ENCODE measurements at regions not wholly inside any gene's neighbourhood (a gene's known extent, or its start where the extent isn't known, plus 50 kb on each side); places are given as distances from the start of the nearest gene placed in this dataset.

GRCh38 chr17:34146440-34147043 lies 108.5 kb upstream of the CCL2 start:
- Histone ChIP-seq H2BK120ac (ENCODE audit: low read depth, low read length) (no peak overlapping the region), H2BK5ac (ENCODE audit: low read depth, low read length, poor library complexity, severe bottlenecking) (no peak overlapping the region), H3K14ac (replicated peaks; ENCODE audit: low read depth, low read length) (no peak overlapping the region), H3K23ac (ENCODE audit: low read depth, low read length) (no peak overlapping the region), H3K4me2 (ENCODE audit: low read depth, low read length) (no peak overlapping the region), H4K20me1 (ENCODE audit: insufficient read depth, low read length) (no peaks in the 10 kb centered on the region), H3K9me1 (ENCODE audit: insufficient read depth, low read length) (no peaks in the 10 kb centered on the region), H4K8ac (ENCODE audit: low read depth in 2 of 2, low read length in 2 of 2) (no peak overlapping the region), H2AK5ac (ENCODE audit: low read depth, low read length) (no peak overlapping the region), H3K9ac (ENCODE audit: low read depth, low read length) (no peak overlapping the region), H4K91ac (ENCODE audit: insufficient read depth, low read depth, low read length) (no peak overlapping the region), H3K9me3 (ENCODE audit: control insufficient read depth, insufficient read depth, low read length) (no peaks in the 10 kb centered on the region), H4K5ac (ENCODE audit: low read depth, low read length) (no peak overlapping the region), H3K27ac (ENCODE audit: insufficient read depth, low read length) (no peak overlapping the region), H3K36me3 (ENCODE audit: control insufficient read depth, insufficient read depth, low read length) (no peaks in the 10 kb centered on the region), H3K79me1 (ENCODE audit: low read depth in 1 of 2, low read length in 2 of 2) (no peaks in the 10 kb centered on the region), H3K18ac (ENCODE audit: low read depth, low read length) (no peak overlapping the region), H3K56ac (ENCODE audit: extremely low read depth, insufficient read depth, low read length) (no peak overlapping the region), H3K27me3 (ENCODE audit: control insufficient read depth, insufficient read depth, low read length) (peaks cover 1% of the 10 kb centered on the region; the same call in 1 of the 2 replicates), H2BK15ac (ENCODE audit: low read depth, low read length) (no peak overlapping the region), H3K4me3 (ENCODE audit: insufficient read depth, low read depth, low read length) (no peak overlapping the region), H2AFZ (replicated peaks; ENCODE audit: low read length, poor library complexity) (no peak overlapping the region), H3K4ac (ENCODE audit: low read depth, low read length) (no peak overlapping the region), H3K4me1 (ENCODE audit: control insufficient read depth, insufficient read depth, low read length) (no peaks in the 10 kb centered on the region), H2BK20ac (ENCODE audit: low read depth, low read length) (no peak overlapping the region), H2AK9ac (replicated peaks; ENCODE audit: low read depth, low read length, poor library complexity) (no peak overlapping the region)
- dilution Hi-C loops (cut with HindIII; ENCODE audit: low sequenced_read_pairs, unreplicated experiment) (no loop called here), in situ Hi-C loops (cut with MboI; ENCODE audit: low sequenced_read_pairs) (no loop called here), intact Hi-C loops (cut with micrococcal nuclease) (no loop called here)
- TF ChIP-seq FOS (IDR thresholded peaks at IDR 0.05; ENCODE audit: low read depth, low read length) (no peak), CHD1 (IDR thresholded peaks at IDR 0.05; ENCODE audit: low read depth, low read length) (no peak), NFE2L2 (IDR thresholded peaks at IDR 0.05; ENCODE audit: low read depth, low read length) (no peak), SMC3 (IDR thresholded peaks at IDR 0.05; ENCODE audit: low read depth, low read length) (no peak), MAFK (IDR thresholded peaks at IDR 0.05; ENCODE audit: low read depth, low read length) (no peak), USF2 (IDR thresholded peaks at IDR 0.05; ENCODE audit: low read depth, low read length) (no peak), CTCF (conservative IDR thresholded peaks at IDR 0.05; ENCODE audit: low read depth, low read length) (no peak; the same call in 1 of the 2 replicates), BHLHE40 (IDR thresholded peaks at IDR 0.05; ENCODE audit: low read depth, low read length) (no peak), RCOR1 (IDR thresholded peaks at IDR 0.05; ENCODE audit: insufficient replicate concordance, low read length) (no peak), POLR2A (IDR thresholded peaks at IDR 0.05; ENCODE audit: low read depth, low read length) (no peak), MXI1 (IDR thresholded peaks at IDR 0.05; ENCODE audit: borderline replicate concordance, low read depth, low read length) (no peak), RAD21 (IDR thresholded peaks at IDR 0.05; ENCODE audit: low read length) (no peak), RFX5 (IDR thresholded peaks at IDR 0.05; ENCODE audit: low read depth, low read length) (no peak), MAZ (IDR thresholded peaks at IDR 0.05; ENCODE audit: borderline replicate concordance, low read depth, low read length) (no peak)
- TF ChIP-seq, protein P1, sequence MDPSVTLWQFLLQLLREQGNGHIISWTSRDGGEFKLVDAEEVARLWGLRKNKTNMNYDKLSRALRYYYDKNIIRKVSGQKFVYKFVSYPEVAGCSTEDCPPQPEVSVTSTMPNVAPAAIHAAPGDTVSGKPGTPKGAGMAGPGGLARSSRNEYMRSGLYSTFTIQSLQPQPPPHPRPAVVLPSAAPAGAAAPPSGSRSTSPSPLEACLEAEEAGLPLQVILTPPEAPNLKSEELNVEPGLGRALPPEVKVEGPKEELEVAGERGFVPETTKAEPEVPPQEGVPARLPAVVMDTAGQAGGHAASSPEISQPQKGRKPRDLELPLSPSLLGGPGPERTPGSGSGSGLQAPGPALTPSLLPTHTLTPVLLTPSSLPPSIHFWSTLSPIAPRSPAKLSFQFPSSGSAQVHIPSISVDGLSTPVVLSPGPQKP (IDR thresholded peaks at IDR 0.05; ENCODE audit: borderline replicate concordance, low read depth, low read length), result no peak
- ChIA-PET POLR2A (ENCODE audit: unreplicated experiment) (no interaction called here), CTCF (no interaction called here)
- DNase-seq, result no peak
- no TSS peak for BruUV-seq (replicated peaks)
- ATAC-seq (ENCODE audit: low read depth), result no peak
- no CpG with 5 or more reads among the region's 5 CpGs for WGBS, 2 experiments (ENCODE audit: extremely low coverage in 2 of 2, insufficient read length in 1 of 2)

Data from IMR-90 (cell line).